Ectodermal cell (in vitro differentiated cells): ENCODE measurements at regions not wholly inside any gene's neighbourhood (a gene's known extent, or its start where the extent isn't known, plus 50 kb on each side); places are given as distances from the start of the nearest gene placed in this dataset.
"Not testable (repeated sequence)": the region's sequence is repeated elsewhere in the genome, so short reads cannot be mapped to it uniquely, and the experiment has no call there.

Experiments used
- H3K27ac ChIP-seq: 2 replicates; pipeline ENCODE4 v1.7.0; 2013; ENCODE audit warnings: mild to moderate bottlenecking, low read depth, low read length; ENCODE audit not compliant: insufficient read depth, poor library complexity, severe bottlenecking
- H3K27me3 ChIP-seq: 2 replicates; pipeline ENCODE4 v1.7.0; 2013; ENCODE audit warnings: mild to moderate bottlenecking, low read length; ENCODE audit not compliant: insufficient read depth, control insufficient read depth, poor library complexity, severe bottlenecking
- H3K36me3 ChIP-seq: one replicate; pipeline ENCODE4 v1.7.0; 2013; ENCODE audit warnings: low read length; ENCODE audit not compliant: control insufficient read depth, insufficient read depth
- H3K4me1 ChIP-seq: one replicate; pipeline ENCODE4 v1.7.0; 2013; ENCODE audit warnings: low read length; ENCODE audit not compliant: control insufficient read depth, insufficient read depth
- H3K4me3 ChIP-seq: 2 replicates; pipeline ENCODE4 v1.7.0; 2013; ENCODE audit warnings: low read depth, low read length, control low read depth; ENCODE audit not compliant: insufficient read depth
- H3K9me3 ChIP-seq: 2 replicates; pipeline ENCODE4 v1.7.0; 2013; ENCODE audit warnings: mild to moderate bottlenecking, low read length, moderate library complexity; ENCODE audit not compliant: control insufficient read depth
- WGBS, 2 experiments: methylation state at CpG; one replicate each; pipeline ENCODE4 v1.1.7; 2013; ENCODE audit warnings: missing lambda C conversion rate in 2 of 2; 5-methylcytosine and 5-hydroxymethylcytosine counted together

GRCh38 chr7:51369746-51370145, 53.1 kb upstream of the COBL start:
- no peaks in the 10 kb centered on the region for H3K36me3 ChIP-seq
- H3K4me1 ChIP-seq, result peaks cover 4% of the 10 kb centered on the region
- H3K9me3 ChIP-seq, result no peaks in the 10 kb centered on the region
- no peaks in the 10 kb centered on the region for H3K27me3 ChIP-seq
- H3K4me3 ChIP-seq, result no peak overlapping the region
- WGBS, 2 experiments, result 34 to 36% methylated on average over 3 of the region's 3 CpGs
- H3K27ac ChIP-seq, result no peak overlapping the region

- not testable (repeated sequence) for H3K36me3 ChIP-seq, H3K4me1 ChIP-seq, H3K27me3 ChIP-seq, H3K4me3 ChIP-seq, H3K9me3 ChIP-seq, H3K27ac ChIP-seq
- 89 to 91% methylated on average over 3 of the region's 3 CpGs for WGBS, 2 experiments
These were observed 52.6 kb upstream of the COBL start for GRCh38 chr7:51369228-51369627.

GRCh38 chr7:51368334-51368733, 51.7 kb upstream of the COBL start:
- H3K4me3 ChIP-seq, result no peak overlapping the region
- 83 to 97% methylated on average over 1 of the region's 1 CpG for WGBS, 2 experiments
- H3K9me3 ChIP-seq, result no peaks in the 10 kb centered on the region
- no peaks in the 10 kb centered on the region for H3K27me3 ChIP-seq
- H3K36me3 ChIP-seq, result no peaks in the 10 kb centered on the region
- no peak overlapping the region for H3K27ac ChIP-seq
- peaks cover 4% of the 10 kb centered on the region for H3K4me1 ChIP-seq

- peaks cover 4% of the 10 kb centered on the region for H3K4me1 ChIP-seq
- H3K4me3 ChIP-seq, result no peak overlapping the region
- no peak overlapping the region for H3K27ac ChIP-seq
- H3K9me3 ChIP-seq, result no peaks in the 10 kb centered on the region
- 69 to 77% methylated on average over 3 of the region's 3 CpGs for WGBS, 2 experiments
- no peaks in the 10 kb centered on the region for H3K27me3 ChIP-seq
- H3K36me3 ChIP-seq, result no peaks in the 10 kb centered on the region
These were observed 51.0 kb upstream of the COBL start for GRCh38 chr7:51367614-51367968.

GRCh38 chr7:51366930-51367613, 50.5 kb upstream of the COBL start:
- H3K4me3 ChIP-seq, result no peak overlapping the region
- no peaks in the 10 kb centered on the region for H3K36me3 ChIP-seq
- no peaks in the 10 kb centered on the region for H3K9me3 ChIP-seq
- H3K27me3 ChIP-seq, result no peaks in the 10 kb centered on the region
- WGBS, 2 experiments, result 24 to 33% methylated on average over 5 to 6 of the region's 6 CpGs
- no peak overlapping the region for H3K27ac ChIP-seq
- H3K4me1 ChIP-seq, result peaks cover 4% of the 10 kb centered on the region
